ENCODE measurements at regions not wholly inside any gene's neighbourhood (a gene's known extent, or its start where the extent isn't known, plus 50 kb on each side); places are given as distances from the start of the nearest gene placed in this dataset.

- no peak for DNase-seq (ENCODE audit: low spot score in 2 of 2)
- Histone ChIP-seq H3K27ac (no peak overlapping the region), H3K27me3 (no peaks in the 10 kb centered on the region), H3K4me1 (no peaks in the 10 kb centered on the region), H3K9me3 (no peaks in the 10 kb centered on the region), H3K36me3 (no peaks in the 10 kb centered on the region), H3K4me3 (no peak overlapping the region)
- intact Hi-C loops (cut with DNase I), result no loop called here
- TF ChIP-seq CTCF (IDR thresholded peaks at IDR 0.05), result no peak
Measured at GRCh38 chr10:104582966-104583365, 58.1 kb upstream of the SORCS3 start.

- Histone ChIP-seq H3K9me3 (no peaks in the 10 kb centered on the region), H3K27me3 (no peaks in the 10 kb centered on the region), H3K4me1 (no peaks in the 10 kb centered on the region), H3K4me3 (no peak overlapping the region), H3K27ac (no peak overlapping the region), H3K36me3 (no peaks in the 10 kb centered on the region)
- intact Hi-C loops (cut with DNase I), result no loop called here
- DNase-seq (ENCODE audit: low spot score in 2 of 2), result no peak
- TF ChIP-seq CTCF (IDR thresholded peaks at IDR 0.05), result no peak
Measured at GRCh38 chr10:104584541-104584940, 56.5 kb upstream of the SORCS3 start.

GRCh38 chr10:104587751-104588150 is 53.3 kb upstream of the SORCS3 start:
- DNase-seq (ENCODE audit: low spot score in 2 of 2), result no peak
- Histone ChIP-seq H3K4me1 (no peaks in the 10 kb centered on the region), H3K27ac (no peak overlapping the region), H3K4me3 (no peak overlapping the region), H3K9me3 (no peaks in the 10 kb centered on the region), H3K36me3 (no peaks in the 10 kb centered on the region), H3K27me3 (no peaks in the 10 kb centered on the region)
- no peak for TF ChIP-seq CTCF (IDR thresholded peaks at IDR 0.05)
- intact Hi-C loops (cut with DNase I), result no loop called here

DNA sequence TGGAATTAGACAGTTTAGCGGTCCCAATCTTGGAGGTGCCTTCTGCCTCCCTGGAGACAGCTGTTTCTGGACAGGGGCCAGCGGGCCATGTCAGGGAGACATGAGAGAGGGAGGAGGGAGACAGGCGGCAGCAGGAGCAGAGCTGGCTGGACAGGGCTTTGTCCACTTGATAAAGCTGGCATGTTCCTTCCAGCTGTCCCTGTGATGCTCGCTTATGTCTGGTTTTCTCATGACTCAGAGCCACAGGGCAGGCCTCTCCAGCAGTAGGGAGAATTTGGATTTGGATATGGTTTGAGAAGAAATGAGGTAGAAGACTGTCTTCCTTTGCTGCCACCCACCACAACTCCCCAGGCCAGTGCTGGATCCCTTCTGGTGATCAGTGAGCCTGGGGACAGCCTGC is 51.7 kb upstream of the SORCS3 start:
- no peaks in the 10 kb centered on the region for H3K36me3 ChIP-seq
- H3K4me3 ChIP-seq, result no peak overlapping the region
- DNase-seq (ENCODE audit: low spot score in 2 of 2), result no peak
- H3K9me3 ChIP-seq, result no peaks in the 10 kb centered on the region
- H3K4me1 ChIP-seq, result no peaks in the 10 kb centered on the region
- intact Hi-C loops (cut with DNase I), result no loop called here
- no peak overlapping the region for H3K27ac ChIP-seq
- H3K27me3 ChIP-seq, result no peaks in the 10 kb centered on the region
- no peak for TF ChIP-seq CTCF (IDR thresholded peaks at IDR 0.05)

GRCh38 chr10:104589871-104590270 is 51.2 kb upstream of the SORCS3 start:
- H3K4me3 ChIP-seq, result no peak overlapping the region
- H3K9me3 ChIP-seq, result no peaks in the 10 kb centered on the region
- H3K27ac ChIP-seq, result no peak overlapping the region
- no peak for DNase-seq (ENCODE audit: low spot score in 2 of 2)
- no peaks in the 10 kb centered on the region for H3K27me3 ChIP-seq
- no peaks in the 10 kb centered on the region for H3K36me3 ChIP-seq
- no peaks in the 10 kb centered on the region for H3K4me1 ChIP-seq
- intact Hi-C loops (cut with DNase I), result no loop called here
- TF ChIP-seq CTCF (IDR thresholded peaks at IDR 0.05), result no peak
